ENCODE measurements at regions not wholly inside any gene's neighbourhood (a gene's known extent, or its start where the extent isn't known, plus 50 kb on each side); places are given as distances from the start of the nearest gene placed in this dataset.
"Not testable (repeated sequence)": the region's sequence is repeated elsewhere in the genome, so short reads cannot be mapped to it uniquely, and the experiment has no call there.

DNA sequence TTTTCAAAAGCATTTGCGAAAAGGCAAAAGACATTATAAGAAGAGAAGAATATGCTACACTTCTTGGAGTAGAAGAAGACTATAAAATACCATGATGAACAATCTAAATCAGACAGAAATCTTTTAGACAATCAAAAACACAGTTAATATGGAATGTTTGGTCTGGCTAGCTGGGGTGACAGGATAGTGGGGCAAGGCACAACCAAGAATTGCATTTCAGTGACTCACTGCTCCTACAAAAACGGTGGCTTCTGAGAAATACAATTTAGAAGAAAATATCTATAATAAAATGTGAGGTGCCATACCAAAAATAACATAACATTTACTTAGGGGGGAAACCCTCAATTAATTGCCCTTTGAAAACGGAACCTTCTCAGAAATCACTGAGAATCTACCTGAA lies 363.4 kb downstream of the NPR3 start:
- peak; percentile 8 for DNase-seq

DNA sequence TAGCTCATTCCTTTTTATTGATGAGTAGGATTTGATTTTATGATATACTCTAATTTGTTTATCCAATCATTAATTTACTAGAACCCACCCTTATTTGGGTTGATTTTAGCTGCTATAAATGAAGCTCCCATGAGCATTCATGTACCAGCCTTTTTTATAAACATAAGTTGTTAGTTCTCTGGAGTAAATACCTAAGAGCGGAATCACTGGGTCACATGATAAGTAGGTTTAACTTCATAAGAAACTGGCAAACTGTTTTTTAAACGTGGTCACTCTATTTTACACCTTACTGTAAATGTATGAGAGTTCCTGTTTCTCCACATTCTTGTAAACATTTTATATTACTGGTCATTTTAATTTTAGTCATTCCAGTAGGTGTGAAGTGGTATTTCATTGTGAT lies 364.6 kb downstream of the NPR3 start:
- DNase-seq, result no peak

DNA sequence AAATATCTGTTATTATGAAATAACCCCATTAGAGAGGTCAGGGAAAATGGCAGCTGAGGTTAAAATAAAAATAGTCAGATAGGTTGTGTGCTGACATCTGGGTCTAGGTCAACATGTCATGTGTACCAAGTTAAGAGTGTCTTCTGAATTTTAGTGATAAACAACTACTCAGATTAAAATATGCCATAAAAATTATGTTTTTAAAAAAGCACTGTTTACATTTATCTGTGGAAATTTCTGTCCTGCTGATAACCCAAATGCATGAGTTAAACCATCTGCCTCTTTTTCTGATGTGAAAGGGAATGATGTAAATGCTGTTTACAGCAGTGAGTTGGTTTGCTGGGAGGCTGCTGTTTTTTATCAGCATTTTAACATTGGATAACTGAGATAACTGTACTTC lies 361.2 kb upstream of the TARS1 start:
- no peak for DNase-seq

DNA sequence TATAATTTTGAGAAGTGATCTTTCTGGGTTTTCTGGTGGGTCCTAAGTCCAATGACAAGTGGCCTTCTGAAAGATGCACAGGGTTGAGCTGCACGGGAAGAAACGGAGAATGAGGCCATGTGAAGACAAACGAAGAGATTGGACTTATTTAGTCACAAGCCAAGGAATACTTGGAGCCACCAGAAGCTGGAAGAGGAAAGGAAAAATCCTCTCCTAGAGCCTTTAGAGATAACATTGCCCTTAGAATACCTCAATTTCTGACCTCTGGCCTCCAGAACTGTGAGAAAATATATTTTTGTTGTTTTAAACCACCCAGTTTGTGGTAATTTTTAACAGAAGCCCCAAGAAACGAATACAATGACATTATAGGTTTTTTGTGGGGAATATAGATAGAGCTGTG lies 360.5 kb upstream of the TARS1 start:
- DNase-seq, result no peak

DNA sequence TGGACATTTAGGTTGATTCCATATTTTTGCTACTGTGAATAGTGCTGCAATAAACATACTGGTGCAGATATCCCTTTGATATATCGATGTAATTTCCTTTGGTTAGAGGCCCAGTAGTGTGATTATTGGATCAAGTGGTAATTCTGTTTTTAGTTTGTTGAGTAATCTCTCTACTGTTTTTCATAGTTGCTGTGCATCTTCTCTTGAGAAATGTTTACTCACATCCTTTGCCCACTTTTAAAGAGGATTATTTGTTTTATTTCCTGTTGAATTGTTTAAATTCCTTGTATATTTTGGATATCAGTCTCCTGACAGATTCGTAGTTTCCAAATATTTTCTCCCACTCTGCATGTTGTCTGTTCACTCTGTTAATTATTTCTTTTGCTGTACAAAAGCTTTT lies 352.6 kb upstream of the TARS1 start:
- no peak for DNase-seq

DNA sequence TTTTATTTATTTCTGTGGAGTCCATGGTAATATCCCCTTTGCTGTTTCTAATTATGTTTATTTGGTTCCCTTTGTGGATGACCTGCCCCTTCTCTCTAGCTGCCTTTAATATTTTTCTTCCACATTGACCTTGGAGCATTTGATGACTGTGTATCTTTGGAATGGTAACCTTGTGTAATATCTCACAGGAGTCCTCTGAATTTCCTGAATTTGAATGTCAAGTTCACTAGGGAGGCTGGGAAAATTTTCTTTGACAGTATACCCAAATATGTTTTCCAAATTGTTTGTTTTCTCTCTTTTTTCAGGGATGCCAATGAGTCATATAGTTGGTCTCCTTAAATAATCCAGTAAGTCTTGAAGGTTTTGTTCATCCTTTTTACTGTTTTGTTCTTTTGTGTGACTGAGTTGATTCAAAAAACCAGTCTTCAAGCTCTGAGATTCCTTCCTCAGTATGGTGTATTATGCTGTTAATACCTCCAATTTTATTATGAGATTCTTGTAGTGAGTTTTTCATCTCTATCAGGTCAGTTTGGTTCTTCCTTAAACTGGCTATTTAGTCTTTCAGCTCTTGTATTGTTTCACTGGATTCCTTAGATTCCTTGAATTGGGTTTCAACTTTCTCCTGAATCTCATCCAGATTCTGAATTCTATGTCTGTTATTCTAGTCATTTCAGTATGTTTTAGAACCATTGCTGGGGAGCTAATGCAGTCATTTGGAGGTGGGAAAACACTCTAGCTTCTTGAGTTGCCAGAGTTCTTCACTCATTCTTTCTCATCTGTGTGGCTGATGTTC lies 349.0 kb upstream of the TARS1 start:
- DNase-seq, result peak; percentile 42

DNA sequence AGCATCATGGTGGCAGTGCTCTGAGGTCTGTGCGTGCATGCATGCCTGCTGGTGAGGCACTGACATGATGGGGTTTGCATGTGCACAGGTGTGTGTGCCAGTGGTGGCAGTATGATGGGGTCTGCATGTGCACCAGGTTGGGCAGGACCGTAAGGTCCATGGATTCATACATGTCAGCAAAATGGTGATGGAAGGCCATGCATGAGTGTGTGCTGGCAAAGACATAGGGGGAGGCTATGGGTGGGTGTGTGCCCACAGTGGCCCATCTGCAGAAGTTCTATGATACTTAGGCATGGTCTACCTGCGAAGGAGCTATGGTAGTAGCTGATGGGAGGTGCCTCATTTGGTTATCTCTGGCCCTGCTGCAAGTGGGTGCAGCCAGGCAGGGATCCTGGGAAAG lies 348.0 kb upstream of the TARS1 start:
- DNase-seq, result no peak

DNA sequence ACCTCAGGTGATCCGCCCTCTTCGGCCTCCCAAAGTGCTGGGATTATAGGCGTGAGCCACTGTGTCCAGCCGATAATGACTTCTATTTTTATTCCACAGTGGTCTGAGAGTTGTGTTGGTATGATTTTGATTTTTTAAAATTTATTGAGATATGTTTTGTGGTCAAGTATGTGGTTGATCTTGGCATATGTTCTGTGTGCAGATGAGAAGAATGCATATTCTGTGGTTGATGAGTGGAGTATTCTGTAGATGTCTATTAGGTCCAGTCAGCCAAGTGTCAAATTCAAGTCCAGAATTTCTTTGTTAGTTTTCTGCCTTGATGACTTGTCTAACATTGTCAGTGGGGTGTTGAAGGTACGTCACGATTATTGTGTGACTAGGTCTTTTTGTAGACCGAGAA lies 338.2 kb upstream of the TARS1 start:
- DNase-seq, result no peak

DNA sequence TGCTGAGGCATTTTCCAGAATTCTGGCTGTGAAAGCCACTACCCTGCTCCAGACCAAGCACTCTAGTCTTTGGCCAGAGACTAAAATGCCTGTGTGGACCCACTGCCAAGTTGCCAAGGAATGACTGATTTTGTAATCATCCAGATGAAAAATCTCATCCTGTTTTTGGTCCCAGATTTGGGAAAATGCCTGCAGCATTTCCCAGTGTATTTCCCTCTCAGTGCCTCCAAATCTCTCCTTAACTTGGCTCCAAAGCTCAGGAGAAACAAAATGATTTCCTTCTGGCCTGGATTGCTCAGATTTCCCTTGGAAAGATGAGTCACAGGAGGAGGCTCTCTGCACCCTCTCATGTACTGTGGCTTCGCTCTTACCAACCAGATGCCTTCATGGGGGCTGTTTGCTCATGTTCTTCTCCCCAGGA lies 335.2 kb upstream of the TARS1 start:
- peak; percentile 29 for DNase-seq

DNA sequence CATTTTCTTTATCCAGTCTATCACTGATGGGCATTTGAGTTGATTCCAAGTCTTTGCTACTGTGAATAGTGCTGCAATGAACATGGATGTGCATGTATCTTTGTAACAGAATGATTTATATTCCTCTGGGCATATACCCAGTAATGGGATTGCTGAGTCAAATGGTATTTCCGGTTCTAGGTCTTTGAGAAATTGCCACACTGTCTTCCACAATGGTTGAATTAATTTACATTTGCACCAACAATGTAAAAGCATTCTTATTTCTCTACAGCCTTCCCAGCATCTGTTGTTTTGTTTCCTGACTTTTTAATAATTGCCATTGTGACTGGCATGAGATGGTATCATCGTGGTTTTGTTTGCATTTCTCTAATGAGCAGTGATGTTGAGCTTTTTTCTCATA lies 330.3 kb upstream of the TARS1 start:
- DNase-seq, result not testable (repeated sequence)

DNA sequence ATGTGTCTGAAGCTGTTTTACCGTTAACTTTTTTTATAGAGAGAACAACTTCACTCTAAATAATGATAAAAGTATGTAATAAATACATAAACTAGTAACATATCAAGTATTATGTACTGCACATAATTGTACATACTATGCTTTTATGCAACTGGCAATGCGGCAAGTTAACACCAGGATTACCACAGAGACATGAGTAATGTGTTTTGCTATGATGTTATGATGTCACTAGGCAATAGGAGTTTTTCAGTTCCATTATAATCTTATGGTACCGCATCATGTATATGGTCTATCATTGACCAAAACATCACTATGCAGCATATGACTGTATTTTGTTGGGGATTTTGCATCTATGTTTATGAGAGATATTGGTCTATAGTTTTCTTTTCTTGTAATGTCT lies 326.4 kb upstream of the TARS1 start:
- no peak for DNase-seq

DNA sequence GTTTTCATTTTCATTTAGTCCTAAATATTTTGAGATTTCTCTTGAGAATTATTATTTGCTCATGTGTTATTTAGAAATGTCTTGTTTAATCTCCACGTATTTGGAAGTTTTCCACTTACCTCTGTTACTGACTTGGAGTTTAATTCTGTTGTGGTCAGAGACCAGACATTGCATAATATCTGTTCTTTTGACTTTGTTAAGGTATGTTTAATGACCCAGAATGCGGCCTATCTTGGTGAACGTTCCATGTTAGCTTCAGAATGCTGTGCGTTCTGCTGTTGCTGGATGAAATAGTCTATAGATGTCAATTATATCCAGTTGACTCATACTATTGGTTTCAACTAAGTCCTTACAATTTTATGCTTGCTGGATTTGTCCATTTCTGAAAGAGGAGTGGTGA lies 325.3 kb upstream of the TARS1 start:
- no peak for DNase-seq

DNA sequence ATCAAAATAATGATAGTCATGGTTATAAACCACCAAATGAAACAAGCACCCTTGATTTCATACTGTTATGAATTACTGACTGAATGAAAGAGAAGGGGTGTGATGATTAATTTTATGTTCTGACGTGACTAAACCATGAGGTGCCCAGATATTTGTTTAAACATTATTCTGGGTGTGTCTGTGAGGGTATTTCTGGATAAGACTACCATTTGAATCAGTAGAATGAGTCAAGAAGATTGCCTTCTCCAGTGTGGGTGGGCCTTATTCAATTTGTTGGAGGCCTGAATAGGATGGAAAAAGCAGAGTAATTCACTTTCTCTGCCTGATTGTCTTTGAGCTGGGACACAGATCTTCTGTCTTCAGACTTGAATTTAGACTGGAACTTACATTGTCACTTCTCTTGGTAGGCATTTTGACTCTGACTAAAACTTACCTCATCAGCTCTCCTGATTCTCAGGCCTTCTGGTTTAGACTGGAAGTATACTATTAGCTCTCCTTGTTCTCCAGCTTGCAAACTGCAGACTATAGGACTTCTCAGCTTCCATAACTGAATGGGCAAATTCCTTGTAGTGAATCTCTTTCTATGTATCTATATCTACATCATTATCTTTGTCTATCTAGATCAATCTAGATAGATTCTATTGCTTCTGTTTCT lies 321.9 kb upstream of the TARS1 start:
- no peak for DNase-seq

DNA sequence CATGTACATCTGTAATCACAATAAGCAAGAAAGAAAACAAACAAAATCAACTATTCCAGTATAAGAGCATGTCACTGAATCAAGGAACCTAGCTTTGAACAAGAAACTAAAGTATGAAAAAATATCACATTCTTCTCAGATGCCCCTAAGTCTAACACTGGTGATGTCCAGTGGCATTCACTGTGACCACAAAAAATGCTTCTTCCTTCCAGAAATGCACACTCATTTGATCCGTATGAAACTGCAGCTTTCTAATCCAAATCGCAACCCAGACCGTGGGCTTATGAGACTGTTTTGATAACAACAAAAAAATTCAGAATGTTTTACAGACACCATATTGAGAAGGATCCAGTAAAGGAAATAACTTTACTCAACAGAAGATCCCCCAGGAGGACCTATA lies 320.1 kb upstream of the TARS1 start:
- DNase-seq, result peak; percentile 75

DNA sequence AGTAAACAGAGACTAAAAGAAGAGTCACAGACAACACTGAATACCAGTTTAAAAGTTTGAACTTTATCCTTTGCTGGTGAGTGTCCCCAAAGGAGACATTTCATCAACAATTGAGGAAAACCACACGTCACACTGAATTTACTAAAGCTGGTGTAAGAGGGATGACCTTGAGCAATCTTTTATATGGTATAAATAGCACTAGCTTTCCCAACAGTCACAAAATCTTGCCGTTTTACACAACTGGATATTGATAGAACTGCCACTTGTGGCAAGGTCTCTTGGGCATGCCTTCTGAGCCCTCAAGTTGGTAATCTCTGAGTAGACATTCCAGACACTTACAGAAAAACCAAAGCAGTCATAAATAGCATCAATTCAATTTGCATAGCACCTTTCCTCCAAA lies 311.5 kb upstream of the TARS1 start:
- DNase-seq, result no peak

DNA sequence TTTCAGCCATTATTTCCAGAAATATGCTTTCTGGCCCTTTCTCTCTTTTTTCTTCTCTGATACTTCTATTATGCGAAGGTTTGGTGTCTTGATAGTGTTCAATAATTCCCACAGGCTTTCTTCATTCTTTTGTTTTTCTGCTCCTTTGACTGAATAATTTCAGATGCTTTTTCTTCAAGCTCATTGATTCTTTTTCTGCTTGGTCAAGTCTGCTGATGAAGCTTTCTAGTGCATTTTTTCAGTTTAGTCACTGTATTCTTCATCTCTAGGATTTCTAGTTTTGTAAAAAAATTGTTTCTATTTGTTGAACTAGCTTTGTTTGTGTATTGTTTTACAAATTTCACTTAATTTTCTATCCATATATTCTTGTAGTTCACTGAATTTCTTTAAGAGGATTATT lies 304.0 kb upstream of the TARS1 start:
- no peak for DNase-seq

DNA sequence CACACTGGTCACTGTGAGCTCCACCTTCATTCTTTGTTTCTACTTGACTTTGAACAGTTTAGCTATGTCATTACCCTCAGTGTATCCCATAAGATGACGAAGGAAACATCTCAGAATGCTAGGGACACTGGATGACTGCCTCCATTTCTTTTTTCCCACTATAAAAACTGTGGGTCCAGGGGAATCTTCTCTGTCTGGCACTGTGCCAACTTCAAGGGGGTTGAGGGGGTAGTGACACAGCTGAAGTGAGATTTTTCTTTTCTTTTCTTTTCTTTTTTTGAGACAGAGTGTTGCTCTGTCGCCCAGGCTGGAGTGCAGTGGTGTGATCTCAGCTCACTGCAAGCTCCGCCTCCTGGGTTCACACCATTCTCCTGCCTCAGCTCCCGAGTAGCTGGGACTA lies 302.6 kb upstream of the TARS1 start:
- DNase-seq, result not testable (repeated sequence)

DNA sequence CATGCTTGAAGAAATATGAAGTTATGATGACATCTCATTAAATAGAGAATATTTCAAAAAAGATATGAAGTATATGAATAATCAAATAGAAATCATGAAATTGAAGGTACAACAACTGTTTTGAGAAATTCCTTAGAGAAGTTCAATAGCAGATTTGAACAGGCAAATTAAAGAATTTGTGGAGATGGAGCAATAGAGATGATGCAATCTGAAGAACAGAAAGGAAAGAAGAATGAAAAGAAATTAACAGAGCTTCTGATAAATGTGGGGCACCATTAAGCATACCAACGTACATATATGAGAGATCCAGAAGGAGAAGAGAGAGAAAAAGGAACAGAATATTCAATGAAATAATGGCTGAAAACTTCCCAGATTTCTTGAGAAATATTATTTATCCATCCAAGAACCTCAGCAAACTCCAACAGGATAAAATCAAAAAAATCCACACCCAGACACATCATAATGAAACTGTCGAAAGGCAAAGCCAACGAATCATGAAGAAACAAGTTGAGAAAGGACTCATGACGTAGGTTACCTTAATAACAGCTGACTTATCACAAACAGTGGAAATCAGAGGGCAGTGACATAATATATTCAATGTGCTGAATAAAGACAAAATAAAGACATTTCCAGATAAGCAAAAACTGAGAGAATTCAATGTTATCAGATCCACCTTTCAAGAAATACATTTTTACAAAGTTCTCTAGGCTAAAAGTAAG lies 297.2 kb upstream of the TARS1 start:
- DNase-seq, result no peak

DNA sequence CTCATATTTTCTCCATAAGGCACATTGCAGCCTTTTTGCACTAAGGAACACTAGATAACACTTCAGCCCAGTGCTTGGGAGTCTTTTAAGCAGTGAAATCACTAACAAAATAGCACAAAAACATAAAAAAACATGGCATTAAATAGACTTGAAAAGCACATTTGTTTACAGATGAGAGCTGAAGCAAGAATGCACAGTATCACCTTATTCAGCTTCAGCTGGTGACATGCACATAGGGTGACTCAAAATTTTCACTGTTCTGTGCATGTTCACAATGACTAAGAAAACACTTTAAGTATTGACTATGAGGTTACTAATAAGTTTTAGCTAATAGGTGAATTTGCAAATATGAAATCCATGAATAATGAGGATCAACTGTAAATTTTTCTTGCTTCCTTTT lies 293.9 kb upstream of the TARS1 start:
- no peak for DNase-seq

DNA sequence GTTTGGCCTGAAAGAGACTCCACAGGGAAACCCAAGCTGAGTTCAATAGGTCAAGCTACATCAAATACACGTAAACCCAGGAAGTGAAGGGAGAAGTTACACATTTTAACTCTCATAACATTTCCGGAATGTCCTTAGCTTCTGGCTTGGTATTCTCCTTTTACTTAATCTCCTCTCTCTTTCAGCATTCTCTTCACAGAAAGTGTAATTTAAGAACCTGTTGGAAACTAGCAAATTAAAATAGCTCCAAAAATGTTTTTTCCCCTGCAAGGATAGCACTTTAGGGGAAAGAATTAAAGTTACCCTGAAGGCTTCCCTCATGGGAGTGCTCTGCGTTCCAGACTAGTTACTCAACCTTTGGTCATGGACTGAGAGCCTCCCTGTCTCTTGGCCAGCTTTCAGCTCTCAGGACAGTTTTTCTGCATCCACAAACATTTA lies 292.7 kb upstream of the TARS1 start:
- peak; percentile 77 for DNase-seq

DNA sequence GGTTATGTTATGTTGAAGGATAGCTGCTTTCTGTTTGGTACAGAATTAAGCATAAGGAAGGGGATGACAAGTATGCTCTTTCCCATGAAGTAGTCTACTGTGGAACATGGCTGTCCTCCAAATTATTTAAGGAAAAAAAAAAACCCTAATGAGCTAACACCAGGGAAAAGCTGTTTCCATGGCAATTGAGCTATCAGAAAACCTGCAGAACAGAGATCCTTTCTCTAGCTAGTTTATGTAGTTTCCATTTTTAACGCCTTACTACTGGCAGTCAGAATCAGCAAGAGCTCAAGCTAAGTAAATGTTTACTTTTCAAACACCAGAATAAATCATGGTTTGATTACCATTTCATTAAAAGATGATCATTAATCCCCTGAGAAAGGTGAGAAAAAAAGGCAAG lies 287.4 kb upstream of the TARS1 start:
- no peak for DNase-seq

DNA sequence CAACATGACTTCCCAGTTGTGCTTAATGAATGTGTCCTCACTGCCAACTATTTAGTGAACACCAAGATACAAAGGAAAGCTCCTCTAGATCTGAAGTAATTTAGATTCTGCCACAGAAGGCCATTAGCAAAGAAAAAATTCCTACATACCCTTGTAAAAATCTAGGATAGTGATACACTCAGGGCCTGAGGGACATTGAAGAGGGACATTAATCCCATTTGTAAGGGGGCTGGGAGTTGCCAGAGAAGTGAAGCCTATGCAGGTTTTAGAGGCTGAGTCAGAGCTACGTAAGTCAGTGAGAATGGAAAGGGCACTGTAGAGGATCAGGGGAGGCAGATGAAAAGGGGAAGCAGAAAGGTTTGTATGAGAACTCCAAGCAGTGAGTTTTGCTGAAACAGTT lies 286.9 kb upstream of the TARS1 start:
- no peak for DNase-seq

DNA sequence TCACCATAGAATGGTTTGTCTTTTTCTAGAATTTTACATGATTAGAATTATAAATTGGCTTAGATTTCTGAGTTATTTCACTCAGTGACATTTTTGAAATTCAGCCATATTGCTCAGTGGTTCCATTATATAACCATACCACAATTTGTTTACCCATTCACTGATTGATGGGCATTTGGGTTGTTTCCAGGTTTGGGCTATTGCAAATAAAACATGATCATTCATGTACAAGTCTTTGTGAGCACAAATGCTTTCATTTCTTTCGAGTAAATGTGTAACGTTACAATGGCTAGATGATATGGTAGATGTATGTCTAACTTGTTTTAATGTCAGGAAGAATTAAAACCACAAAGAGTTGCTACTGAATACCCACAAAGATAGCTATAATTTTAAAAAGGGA lies 279.9 kb upstream of the TARS1 start:
- DNase-seq, result no peak

DNA sequence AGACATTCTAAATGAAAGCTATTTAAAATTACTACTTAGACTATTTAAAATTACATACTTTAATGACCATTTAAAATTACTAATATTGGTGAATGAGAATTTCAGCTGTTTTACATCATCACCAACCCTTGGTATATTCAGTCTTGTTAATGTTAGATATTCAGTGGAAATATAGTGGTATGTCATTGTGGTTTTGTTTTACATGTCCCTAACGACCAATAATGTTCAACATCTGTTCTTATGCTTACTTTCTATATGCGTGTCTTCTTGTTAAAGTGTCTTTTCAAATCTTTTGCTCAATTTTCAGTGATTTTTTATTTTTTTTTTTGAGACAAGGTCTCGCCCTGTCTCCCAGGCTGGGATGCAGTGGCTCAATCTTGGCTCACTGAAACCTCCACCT lies 279.3 kb upstream of the TARS1 start:
- DNase-seq, result no peak

Measured in amniotic stem cell (primary cell).